GM23338 (cell line): ENCODE measurements at regions not wholly inside any gene's neighbourhood (a gene's known extent, or its start where the extent isn't known, plus 50 kb on each side); places are given as distances from the start of the nearest gene placed in this dataset.

Experiments used
- ATAC-seq: fragments of 200-7000 bp; cut with Tn5 transposase; 3 replicates; pipeline ENCODE4 v1.9.1; 2020
- DNase-seq: peaks from one replicate; pipeline ENCODE4 v3.0.0-alpha.2; 2015; ENCODE audit warnings: low spot score
- H2AFZ ChIP-seq: fragments of 200-600 bp; sonication (generic); 2 replicates; pipeline ENCODE4 v1.8.0; 2016; ENCODE audit warnings: antibody characterized with exemption, mild to moderate bottlenecking, moderate library complexity
- H3F3A ChIP-seq: fragments of 200-600 bp; sonication (generic); replicated peaks from 2 replicates; pipeline ENCODE4 v1.8.0; 2017; ENCODE audit warnings: antibody characterized with exemption, mixed run types, low read depth
- H3K27ac ChIP-seq: fragments of 200-600 bp; sonication (generic); 2 replicates; pipeline ENCODE4 v1.6.1; 2016; ENCODE audit warnings: low read depth
- H3K27me3 ChIP-seq: fragments of 200-600 bp; sonication (generic); 2 replicates; pipeline ENCODE4 v1.8.0; 2016; ENCODE audit warnings: mild to moderate bottlenecking, mixed run types, moderate library complexity; ENCODE audit not compliant: insufficient read depth
- H3K36me3 ChIP-seq: fragments of 200-600 bp; sonication (generic); 2 replicates; pipeline ENCODE4 v1.8.0; 2016; ENCODE audit warnings: mild to moderate bottlenecking; ENCODE audit not compliant: insufficient read depth
- H3K4me1 ChIP-seq: fragments of 200-600 bp; sonication (generic); 2 replicates; pipeline ENCODE4 v1.8.0; 2016; ENCODE audit warnings: mild to moderate bottlenecking, moderate library complexity; ENCODE audit not compliant: insufficient read depth
- H3K4me2 ChIP-seq: fragments of 200-600 bp; sonication (generic); 2 replicates; pipeline ENCODE4 v1.7.1; 2017; ENCODE audit warnings: mixed run types
- H3K4me3 ChIP-seq: fragments of 200-600 bp; sonication (generic); 2 replicates; pipeline ENCODE4 v1.6.1; 2016; ENCODE audit warnings: mixed run types
- H3K79me2 ChIP-seq: fragments of 200-600 bp; sonication (generic); replicated peaks from 2 replicates; pipeline ENCODE4 v1.8.0; 2017; ENCODE audit warnings: mild to moderate bottlenecking; ENCODE audit not compliant: insufficient read depth
- H3K9me2 ChIP-seq: fragments of 200-600 bp; sonication (generic); 2 replicates; pipeline ENCODE4 v1.8.0; 2017; ENCODE audit not compliant: insufficient read depth
- H4K20me1 ChIP-seq: fragments of 200-600 bp; sonication (generic); replicated peaks from 2 replicates; pipeline ENCODE4 v1.8.0; 2017; ENCODE audit warnings: mild to moderate bottlenecking; ENCODE audit not compliant: insufficient read depth
- H3K27ac Mint-ChIP-seq: 2 replicates; pipeline ENCODE4 v1.8.0; 2020; ENCODE audit warnings: inconsistent platforms, mild to moderate bottlenecking, moderate library complexity, mixed read lengths
- H3K27me3 Mint-ChIP-seq: 3 replicates; pipeline ENCODE4 v1.8.0; 2022; ENCODE audit warnings: low read depth, mild to moderate bottlenecking, moderate library complexity, mixed read lengths, inconsistent platforms; ENCODE audit not compliant: insufficient read depth, poor library complexity
- H3K36me3 Mint-ChIP-seq: 3 replicates; pipeline ENCODE4 v1.8.0; 2021; ENCODE audit warnings: low read depth, mild to moderate bottlenecking, inconsistent platforms, moderate library complexity, mixed read lengths
- H3K4me1 Mint-ChIP-seq: 3 replicates; pipeline ENCODE4 v1.8.0; 2020; ENCODE audit warnings: mild to moderate bottlenecking, inconsistent platforms, mixed read lengths
- H3K4me3 Mint-ChIP-seq: 3 replicates; pipeline ENCODE4 v1.8.0; 2021; ENCODE audit warnings: moderate library complexity, mild to moderate bottlenecking, inconsistent platforms, mixed read lengths
- H3K9me3 Mint-ChIP-seq: 3 replicates; pipeline ENCODE4 v1.8.0; 2020; ENCODE audit warnings: moderate library complexity, mild to moderate bottlenecking, inconsistent platforms, mixed read lengths
- CREB1 ChIP-seq: fragments of 250-450 bp; sonication (Bioruptor Pico); IDR thresholded peaks from 2 replicates; pipeline ENCODE4 v1.5.0; 2020; ENCODE audit warnings: low read depth, mild to moderate bottlenecking, moderate library complexity
- CTCF ChIP-seq, 2 experiments: fragments of 200-600 bp in 1 of 2; sonication (generic) in 1 of 2; conservative IDR thresholded peaks; 2 replicates each; pipeline versions ENCODE4 v1.5.1 to v1.6.1; 2016 to 2017; ENCODE audit warnings: antibody characterized with exemption in 2 of 2, low read depth in 2 of 2, mild to moderate bottlenecking in 2 of 2, moderate library complexity in 1 of 2
- EZH2 ChIP-seq: fragments of 200-600 bp; sonication (generic); IDR thresholded peaks from one replicate; pipeline ENCODE4 v1.8.0; 2017; ENCODE audit warnings: antibody characterized with exemption, mild to moderate bottlenecking, low read depth; ENCODE audit not compliant: unreplicated experiment
- EZH2phosphoT487 ChIP-seq: fragments of 200-600 bp; sonication (generic); IDR thresholded peaks from one replicate; pipeline ENCODE4 v1.8.1; 2018; ENCODE audit warnings: antibody characterized with exemption; ENCODE audit not compliant: unreplicated experiment
- JUNB ChIP-seq: IDR thresholded peaks from one replicate; pipeline ENCODE4 v1.6.1; 2016; ENCODE audit warnings: antibody characterized with exemption; ENCODE audit not compliant: unreplicated experiment
- NANOG ChIP-seq: IDR thresholded peaks from 2 replicates; pipeline ENCODE4 v1.6.1; 2016; ENCODE audit warnings: antibody characterized with exemption, borderline replicate concordance
- POLR2AphosphoS5 ChIP-seq: IDR thresholded peaks from 2 replicates; pipeline ENCODE4 v1.6.1; 2016; ENCODE audit warnings: antibody characterized with exemption, low read depth
- REST ChIP-seq: IDR thresholded peaks from one replicate; pipeline ENCODE4 v1.6.1; 2018; ENCODE audit warnings: antibody characterized with exemption; ENCODE audit not compliant: unreplicated experiment
- STAT1 ChIP-seq: IDR thresholded peaks from one replicate; pipeline ENCODE4 v1.6.1; 2016; ENCODE audit warnings: antibody characterized with exemption; ENCODE audit not compliant: unreplicated experiment

- no peaks in the 10 kb centered on the region for H3K36me3 Mint-ChIP-seq
- Histone ChIP-seq H3K9me2 (no peaks in the 10 kb centered on the region), H3K27ac (no peak overlapping the region), H3K27me3 (no peaks in the 10 kb centered on the region), H2AFZ (no peak overlapping the region), H3K4me2 (no peak overlapping the region), H3F3A (no peaks in the 10 kb centered on the region), H3K4me1 (no peaks in the 10 kb centered on the region), H3K36me3 (no peaks in the 10 kb centered on the region), H3K79me2 (no peaks in the 10 kb centered on the region), H4K20me1 (no peaks in the 10 kb centered on the region), H3K4me3 (no peak overlapping the region)
- H3K4me3 Mint-ChIP-seq = no peak overlapping the region
- ATAC-seq (no peak), DNase-seq (no peak)
- no peaks in the 10 kb centered on the region for H3K27me3 Mint-ChIP-seq
- H3K27ac Mint-ChIP-seq = no peak overlapping the region
- TF ChIP-seq EZH2 = no peak
- TF ChIP-seq CREB1 (CRISPR knock-in tag) = no peak
- TF ChIP-seq STAT1 = no peak
- TF ChIP-seq POLR2AphosphoS5 = no peak
- TF ChIP-seq CTCF (conservative IDR thresholded peaks at IDR 0.05; ENCODE audit: low read depth in 2 of 2) = no peak
- H3K9me3 Mint-ChIP-seq = no peaks in the 10 kb centered on the region
- no peaks in the 10 kb centered on the region for H3K4me1 Mint-ChIP-seq
Measured at GRCh38 chr10:55310143-55310542, 509.1 kb upstream of the PCDH15 start.

- Mint-ChIP-seq H3K4me1 (no peaks in the 10 kb centered on the region), H3K4me3 (no peak overlapping the region), H3K27me3 (no peaks in the 10 kb centered on the region), H3K27ac (no peak overlapping the region), H3K36me3 (no peaks in the 10 kb centered on the region), H3K9me3 (no peaks in the 10 kb centered on the region)
- Histone ChIP-seq H3K9me2 (no peaks in the 10 kb centered on the region), H3K79me2 (no peaks in the 10 kb centered on the region), H3K4me2 (no peak overlapping the region), H4K20me1 (no peaks in the 10 kb centered on the region), H3K27ac (no peak overlapping the region), H3K36me3 (no peaks in the 10 kb centered on the region), H3K27me3 (no peaks in the 10 kb centered on the region), H3K4me1 (no peaks in the 10 kb centered on the region), H2AFZ (no peak overlapping the region), H3K4me3 (no peak overlapping the region), H3F3A (no peaks in the 10 kb centered on the region)
- DNase-seq (no peak), ATAC-seq (no peak)
- no peak for TF ChIP-seq JUNB
- TF ChIP-seq EZH2phosphoT487 = no peak
- TF ChIP-seq NANOG = no peak
- no peak for TF ChIP-seq STAT1
- TF ChIP-seq POLR2AphosphoS5 = no peak
Measured at GRCh38 chr10:55305285-55305684, 504.3 kb upstream of the PCDH15 start.

- H3F3A ChIP-seq = no peaks in the 10 kb centered on the region
- no peak overlapping the region for H3K27ac ChIP-seq
- ATAC-seq (no peak), DNase-seq (no peak)
- H3K36me3 ChIP-seq = no peaks in the 10 kb centered on the region; the same call in 1 of the 2 replicates
- TF ChIP-seq EZH2 (no peak), CREB1 (CRISPR knock-in tag) (no peak), JUNB (no peak), REST (no peak), STAT1 (no peak)
- H4K20me1 ChIP-seq = no peaks in the 10 kb centered on the region
- H3K4me1 ChIP-seq = no peaks in the 10 kb centered on the region
- no peaks in the 10 kb centered on the region for H3K79me2 ChIP-seq
- Mint-ChIP-seq H3K9me3 (peaks cover 15% of the 10 kb centered on the region), H3K27me3 (no peaks in the 10 kb centered on the region), H3K4me1 (no peaks in the 10 kb centered on the region), H3K36me3 (peaks cover 12% of the 10 kb centered on the region), H3K27ac (no peak overlapping the region), H3K4me3 (no peak overlapping the region)
- no peak overlapping the region for H2AFZ ChIP-seq
- no peak overlapping the region for H3K4me2 ChIP-seq
- no peaks in the 10 kb centered on the region for H3K27me3 ChIP-seq
- H3K4me3 ChIP-seq = no peak overlapping the region
- H3K9me2 ChIP-seq = no peaks in the 10 kb centered on the region
Measured at GRCh38 chr10:55287346-55287745, 486.3 kb upstream of the PCDH15 start.
